ENCODE measurements at regions not wholly inside any gene's neighbourhood (a gene's known extent, or its start where the extent isn't known, plus 50 kb on each side); places are given as distances from the start of the nearest gene placed in this dataset.

GRCh38 chr20:43255877-43256276 lies 66.2 kb upstream of the PTPRT start (continued):
- TF ChIP-seq ZNF280A (IDR thresholded peaks at IDR 0.05; ENCODE audit: low read depth, partially characterized antibody) (no peak), PHF21A (IDR thresholded peaks at IDR 0.05; ENCODE audit: borderline replicate concordance, low read depth) (no peak), ZNF551 (CRISPR knock-in tag; IDR thresholded peaks at IDR 0.05) (no peak), HIVEP1 (CRISPR knock-in tag; IDR thresholded peaks at IDR 0.05) (no peak), POLR2B (IDR thresholded peaks at IDR 0.05; ENCODE audit: low read depth, partially characterized antibody) (no peak)

- H2AFZ ChIP-seq (ENCODE audit: low read depth, low read length): no peak overlapping the region
- ChIA-PET POLR2A (no interaction called here), CTCF (ENCODE audit: low intra/inter-chr PET ratio) (no interaction called here)
- H3K27ac ChIP-seq (ENCODE audit: extremely low read depth, low read depth, low read length): no peak overlapping the region
- no peak overlapping the region for H3K4me2 ChIP-seq (ENCODE audit: insufficient read depth, low read length)
- no peak overlapping the region for H3K9ac ChIP-seq (ENCODE audit: insufficient read depth in 1 of 2, low read depth in 2 of 2, low read length in 2 of 2)
- no peak for DNase-seq (ENCODE audit: extremely low read depth in 1 of 4, low spot score in 3 of 4)
- no peaks in the 10 kb centered on the region for H3K79me2 ChIP-seq (ENCODE audit: control insufficient read depth, insufficient read depth, low read length)
- TF ChIP-seq FOXO4 (CRISPR knock-in tag; IDR thresholded peaks at IDR 0.05) (no peak), NR2C1 (IDR thresholded peaks at IDR 0.05) (no peak), NR2C1 (tag; IDR thresholded peaks at IDR 0.05) (no peak), ZNF766 (CRISPR knock-in tag; conservative IDR thresholded peaks at IDR 0.05) (no peak), MCM5 (IDR thresholded peaks at IDR 0.05; ENCODE audit: low read depth) (no peak), SRSF9 (IDR thresholded peaks at IDR 0.05; ENCODE audit: borderline replicate concordance, low read depth, low read length) (no peak), E2F5 (CRISPR knock-in tag; IDR thresholded peaks at IDR 0.05) (no peak), RBM34 (IDR thresholded peaks at IDR 0.05; ENCODE audit: borderline replicate concordance, insufficient read depth, low read length) (no peak), USF2 (CRISPR knock-in tag; IDR thresholded peaks at IDR 0.05) (no peak)
- ATAC-seq: no peak
- H4K20me1 ChIP-seq (replicated peaks; ENCODE audit: control insufficient read depth, insufficient read depth, low read length): no peaks in the 10 kb centered on the region
- no TSS peak for BruUV-seq (replicated peaks)
- no peaks in the 10 kb centered on the region for H3K9me1 ChIP-seq (ENCODE audit: control insufficient read depth, insufficient read depth, low read length)
- no peaks in the 10 kb centered on the region for H3K27me3 ChIP-seq (ENCODE audit: control insufficient read depth in 2 of 2, insufficient read depth in 2 of 2, low read length in 2 of 2)
- FAIRE-seq: no peak
- in situ Hi-C loops (cut with MboI): no loop called here
- no peaks in the 10 kb centered on the region for H3K9me3 ChIP-seq (replicated peaks; ENCODE audit: control insufficient read depth, insufficient read depth, low read depth, low read length)
- WGBS (ENCODE audit: insufficient coverage, low coverage, missing lambda C conversion rate): 3% methylated on average over 4 of the region's 4 CpGs
- intact Hi-C loops (cut with micrococcal nuclease): no loop called here
- no peaks in the 10 kb centered on the region for H3K36me3 ChIP-seq (ENCODE audit: control insufficient read depth, insufficient read depth, low read length)
- H3K4me1 ChIP-seq (replicated peaks in 1 of 2; ENCODE audit: control insufficient read depth in 2 of 2, insufficient read depth in 2 of 2, low read length in 2 of 2): no peaks in the 10 kb centered on the region
- no peak overlapping the region for H3K4me3 ChIP-seq
These were observed 63.1 kb upstream of the PTPRT start for GRCh38 chr20:43252761-43253160.
